WTC11 (cell line): ENCODE measurements at regions not wholly inside any gene's neighbourhood (a gene's known extent, or its start where the extent isn't known, plus 50 kb on each side); places are given as distances from the start of the nearest gene placed in this dataset.
A peak's percentile ranks its signal among the peaks of the same experiment; 100 is the strongest.

Source experiments
- ATAC-seq: fragments of 200-7000 bp; cut with Tn5 transposase; 2 replicates; pipeline ENCODE4 v1.10.0; 2021; ENCODE audit warnings: mild to moderate bottlenecking, moderate library complexity
- CTCF ChIA-PET: fragments of 300-600 bp; sonication (Branson Sonifier 250); formaldehyde crosslinking; loops from one replicate; lab custom pipeline; 2021; ENCODE audit warnings: antibody characterized with exemption; lab: Charles Lee
- POLR2A ChIA-PET: fragments of 350-600 bp; sonication (Branson Sonifier 250); formaldehyde crosslinking; loops from one replicate; lab custom pipeline; 2021; ENCODE audit warnings: antibody characterized with exemption; lab: Charles Lee
- DNase-seq: peaks from one replicate; pipeline ENCODE4 v3.0.0; 2021; ENCODE audit warnings: low spot score
- H3K27ac Mint-ChIP-seq: 2 replicates; pipeline ENCODE4 v1.8.0; 2021; ENCODE audit warnings: mixed read lengths
- H3K27me3 Mint-ChIP-seq: 2 replicates; pipeline ENCODE4 v1.8.0; 2021; ENCODE audit warnings: low read depth, mild to moderate bottlenecking, moderate library complexity, mixed read lengths
- H3K36me3 Mint-ChIP-seq: 2 replicates; pipeline ENCODE4 v1.8.0; 2021; ENCODE audit warnings: mixed read lengths
- H3K4me1 Mint-ChIP-seq: 2 replicates; pipeline ENCODE4 v1.8.0; 2022; ENCODE audit warnings: mixed read lengths
- H3K4me3 Mint-ChIP-seq: 2 replicates; pipeline ENCODE4 v1.8.0; 2021; ENCODE audit warnings: mild to moderate bottlenecking, moderate library complexity, mixed read lengths
- H3K9me3 Mint-ChIP-seq: 2 replicates; pipeline ENCODE4 v1.8.0; 2021; ENCODE audit warnings: mixed read lengths
- ELF4 ChIP-seq: sonication (generic); formaldehyde crosslinking; IDR thresholded peaks from 2 replicates; pipeline ENCODE4 v1.8.1; 2022; ENCODE audit warnings: low read depth, mild to moderate bottlenecking, moderate library complexity, missing genetic modification reagents
- HMGA2 ChIP-seq: fragments of 250-450 bp; sonication (Bioruptor Pico); IDR thresholded peaks from 2 replicates; pipeline ENCODE4 v1.4.0; 2021; ENCODE audit warnings: mild to moderate bottlenecking, moderate library complexity
- IRF2 ChIP-seq: sonication (generic); formaldehyde crosslinking; IDR thresholded peaks from 2 replicates; pipeline ENCODE4 v1.8.0; 2022; ENCODE audit warnings: low read depth, missing genetic modification reagents, borderline replicate concordance
- MXD4 ChIP-seq: fragments of 250-450 bp; sonication (Bioruptor Pico); IDR thresholded peaks from 2 replicates; pipeline ENCODE4 v1.8.0; 2021; ENCODE audit warnings: mild to moderate bottlenecking, moderate library complexity, borderline replicate concordance
- NR2C2 ChIP-seq: sonication (generic); formaldehyde crosslinking; IDR thresholded peaks from 2 replicates; pipeline ENCODE4 v1.8.0; 2022; ENCODE audit warnings: mild to moderate bottlenecking, missing genetic modification reagents
- RORB ChIP-seq: fragments of 250-450 bp; sonication (Bioruptor Pico); IDR thresholded peaks from 2 replicates; pipeline ENCODE4 v1.9.0; 2021; ENCODE audit warnings: mild to moderate bottlenecking
- SP1 ChIP-seq: sonication (generic); formaldehyde crosslinking; conservative IDR thresholded peaks from 2 replicates; pipeline ENCODE4 v1.8.1; 2022; ENCODE audit warnings: missing genetic modification reagents
- TCF7 ChIP-seq: sonication (generic); formaldehyde crosslinking; IDR thresholded peaks from 2 replicates; pipeline ENCODE4 v1.8.0; 2022; ENCODE audit warnings: mild to moderate bottlenecking, low read depth, missing genetic modification reagents, moderate library complexity
- TEAD1 ChIP-seq: sonication (generic); formaldehyde crosslinking; IDR thresholded peaks from 2 replicates; pipeline ENCODE4 v1.8.0; 2022; ENCODE audit warnings: mild to moderate bottlenecking, missing genetic modification reagents
- ZNF317 ChIP-seq: sonication (generic); formaldehyde crosslinking; IDR thresholded peaks from 2 replicates; pipeline ENCODE4 v1.8.1; 2023; ENCODE audit warnings: low read depth, mild to moderate bottlenecking, moderate library complexity, missing genetic modification reagents, borderline replicate concordance
- TF ChIP-seq, protein P1 (sequence below): sonication (generic); formaldehyde crosslinking; IDR thresholded peaks from 2 replicates; pipeline ENCODE4 v1.8.1; 2022; ENCODE audit warnings: mild to moderate bottlenecking, moderate library complexity, missing genetic modification reagents
- TF ChIP-seq, protein P2 (sequence below): sonication (generic); formaldehyde crosslinking; IDR thresholded peaks from 2 replicates; pipeline ENCODE4 v1.8.1; 2022; ENCODE audit warnings: low read depth, mild to moderate bottlenecking, moderate library complexity, missing genetic modification reagents, borderline replicate concordance
- TF ChIP-seq, protein P3 (sequence below): sonication (generic); formaldehyde crosslinking; IDR thresholded peaks from 2 replicates; pipeline ENCODE4 v1.8.0; 2023; ENCODE audit warnings: missing genetic modification reagents
- TF ChIP-seq, protein P4 (sequence below): sonication (generic); formaldehyde crosslinking; IDR thresholded peaks from 2 replicates; pipeline ENCODE4 v1.8.1; 2022; ENCODE audit warnings: missing genetic modification reagents, borderline replicate concordance
- TF ChIP-seq, protein P5 (sequence below): sonication (generic); formaldehyde crosslinking; IDR thresholded peaks from 2 replicates; pipeline ENCODE4 v1.8.1; 2023; ENCODE audit warnings: mild to moderate bottlenecking, missing genetic modification reagents, moderate library complexity
- TF ChIP-seq, protein P6 (sequence below): sonication (generic); formaldehyde crosslinking; IDR thresholded peaks from 2 replicates; pipeline ENCODE4 v1.8.0; 2023; ENCODE audit warnings: mild to moderate bottlenecking, missing genetic modification reagents
- TF ChIP-seq, protein P7 (sequence below): fragments of 250-450 bp; sonication (Bioruptor Pico); conservative IDR thresholded peaks from 2 replicates; pipeline ENCODE4 v1.9.0; 2021; ENCODE audit warnings: mild to moderate bottlenecking
- TF ChIP-seq, protein P8 (sequence below): sonication (generic); formaldehyde crosslinking; IDR thresholded peaks from 2 replicates; pipeline ENCODE4 v1.8.1; 2023; ENCODE audit warnings: mild to moderate bottlenecking, missing genetic modification reagents, borderline replicate concordance

DNA sequence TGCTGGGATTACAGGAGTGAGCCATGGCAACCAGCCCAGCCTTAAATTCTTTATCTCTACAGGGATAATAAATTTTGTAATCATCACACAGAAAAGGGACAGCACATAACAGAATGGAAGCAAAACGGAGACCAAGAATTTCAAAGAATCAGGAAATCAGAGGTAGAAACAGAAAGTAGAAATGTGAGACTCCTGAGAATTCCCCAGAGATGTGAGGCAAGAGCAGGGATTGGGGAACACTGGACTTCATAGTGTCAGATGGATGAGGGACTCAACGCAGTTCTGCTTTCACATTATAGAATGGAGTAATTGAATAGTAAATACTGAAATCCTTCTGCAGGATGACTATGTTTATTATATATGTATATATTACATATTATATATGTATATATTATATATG, 52.5 kb upstream of the MPP7 start:
- no peaks in the 10 kb centered on the region for H3K27me3 Mint-ChIP-seq
- no peaks in the 10 kb centered on the region for H3K36me3 Mint-ChIP-seq
- ChIA-PET POLR2A (no interaction called here), CTCF (interaction anchor here (1.2 to 2.2 kb wide), 2 partner anchors 39 to 52 kb away, joined by 4 to 5 read pairs; partner anchors contain the start of gene MPP7)
- TF ChIP-seq, protein P1, sequence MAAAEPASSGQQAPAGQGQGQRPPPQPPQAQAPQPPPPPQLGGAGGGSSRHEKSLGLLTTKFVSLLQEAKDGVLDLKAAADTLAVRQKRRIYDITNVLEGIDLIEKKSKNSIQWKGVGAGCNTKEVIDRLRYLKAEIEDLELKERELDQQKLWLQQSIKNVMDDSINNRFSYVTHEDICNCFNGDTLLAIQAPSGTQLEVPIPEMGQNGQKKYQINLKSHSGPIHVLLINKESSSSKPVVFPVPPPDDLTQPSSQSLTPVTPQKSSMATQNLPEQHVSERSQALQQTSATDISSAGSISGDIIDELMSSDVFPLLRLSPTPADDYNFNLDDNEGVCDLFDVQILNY (CRISPR knock-in tag): no peak
- TF ChIP-seq, protein P2, sequence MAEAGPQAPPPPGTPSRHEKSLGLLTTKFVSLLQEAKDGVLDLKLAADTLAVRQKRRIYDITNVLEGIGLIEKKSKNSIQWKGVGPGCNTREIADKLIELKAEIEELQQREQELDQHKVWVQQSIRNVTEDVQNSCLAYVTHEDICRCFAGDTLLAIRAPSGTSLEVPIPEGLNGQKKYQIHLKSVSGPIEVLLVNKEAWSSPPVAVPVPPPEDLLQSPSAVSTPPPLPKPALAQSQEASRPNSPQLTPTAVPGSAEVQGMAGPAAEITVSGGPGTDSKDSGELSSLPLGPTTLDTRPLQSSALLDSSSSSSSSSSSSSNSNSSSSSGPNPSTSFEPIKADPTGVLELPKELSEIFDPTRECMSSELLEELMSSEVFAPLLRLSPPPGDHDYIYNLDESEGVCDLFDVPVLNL: no peak
- TF ChIP-seq, protein P3, sequence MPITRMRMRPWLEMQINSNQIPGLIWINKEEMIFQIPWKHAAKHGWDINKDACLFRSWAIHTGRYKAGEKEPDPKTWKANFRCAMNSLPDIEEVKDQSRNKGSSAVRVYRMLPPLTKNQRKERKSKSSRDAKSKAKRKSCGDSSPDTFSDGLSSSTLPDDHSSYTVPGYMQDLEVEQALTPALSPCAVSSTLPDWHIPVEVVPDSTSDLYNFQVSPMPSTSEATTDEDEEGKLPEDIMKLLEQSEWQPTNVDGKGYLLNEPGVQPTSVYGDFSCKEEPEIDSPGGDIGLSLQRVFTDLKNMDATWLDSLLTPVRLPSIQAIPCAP: no peak
- H3K4me1 Mint-ChIP-seq: no peaks in the 10 kb centered on the region
- H3K9me3 Mint-ChIP-seq: no peaks in the 10 kb centered on the region
- H3K4me3 Mint-ChIP-seq: no peak overlapping the region
- ATAC-seq (no peak), DNase-seq (no peak)
- H3K27ac Mint-ChIP-seq: no peak overlapping the region

DNA sequence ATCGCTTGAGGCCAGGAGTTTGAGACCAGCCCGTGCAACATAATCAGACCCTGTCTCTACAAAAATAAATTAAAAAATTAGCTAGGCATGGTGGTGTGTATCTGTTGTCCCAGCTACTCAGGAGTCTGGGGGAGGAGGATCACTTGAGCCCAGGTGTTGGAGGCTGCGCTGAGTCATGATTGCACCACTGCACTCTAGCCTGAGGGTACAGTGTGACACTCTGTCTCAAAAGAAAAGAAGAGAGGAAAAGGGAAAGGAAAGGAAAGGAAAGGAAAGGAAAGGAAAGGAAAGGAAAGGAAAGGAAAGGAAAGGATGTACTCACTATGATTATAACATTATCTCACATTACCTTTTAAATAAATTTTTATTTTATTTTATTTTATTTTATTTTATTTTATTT, 56.5 kb upstream of the MPP7 start:
- H3K36me3 Mint-ChIP-seq: no peaks in the 10 kb centered on the region
- no peak overlapping the region for H3K4me3 Mint-ChIP-seq
- ATAC-seq (no peak), DNase-seq (no peak)
- ChIA-PET POLR2A (interaction anchor here (0.6 to 0.7 kb wide), 2 partner anchors 57 to 435 kb away, joined by 3 to 7 read pairs; no protein-coding TSS in a partner anchor), CTCF (no interaction called here)
- no peak overlapping the region for H3K27ac Mint-ChIP-seq
- TF ChIP-seq HMGA2 (peak; percentile 88; the same call in 1 of the 2 replicates), ZNF317 (CRISPR knock-in tag) (no peak)
- no peaks in the 10 kb centered on the region for H3K27me3 Mint-ChIP-seq
- no peaks in the 10 kb centered on the region for H3K4me1 Mint-ChIP-seq
- no peaks in the 10 kb centered on the region for H3K9me3 Mint-ChIP-seq

DNA sequence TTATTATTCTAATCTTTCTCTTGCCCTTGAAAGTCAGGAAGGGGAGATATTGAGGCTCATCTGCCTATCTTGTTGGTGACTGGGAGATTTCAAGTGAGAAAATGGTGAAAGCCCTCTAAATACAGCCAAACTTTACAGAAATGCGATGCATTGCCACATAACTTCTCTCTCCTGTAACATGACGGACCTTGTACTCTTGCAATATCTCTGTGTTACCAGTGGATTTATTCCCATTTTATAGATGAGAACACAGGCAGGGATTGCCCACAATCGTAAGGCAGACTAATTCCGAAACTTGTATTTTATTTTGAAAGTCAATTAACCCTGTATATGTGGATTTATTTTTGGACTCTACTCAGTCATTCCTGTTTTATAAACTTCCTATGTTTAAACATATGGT, 57.3 kb upstream of the MPP7 start:
- Mint-ChIP-seq H3K4me1 (no peaks in the 10 kb centered on the region), H3K27ac (no peak overlapping the region), H3K9me3 (no peaks in the 10 kb centered on the region), H3K4me3 (no peak overlapping the region), H3K36me3 (no peaks in the 10 kb centered on the region), H3K27me3 (no peaks in the 10 kb centered on the region)
- no peak for ATAC-seq
- POLR2A ChIA-PET: no interaction called here
- CTCF ChIA-PET: no interaction called here
- no peak for DNase-seq
- TF ChIP-seq MXD4 (CRISPR knock-in tag) (no peak), IRF2 (CRISPR knock-in tag) (no peak), TEAD1 (CRISPR knock-in tag) (no peak), ELF4 (no peak), SP1 (no peak), TCF7 (CRISPR knock-in tag) (no peak), RORB (no peak), NR2C2 (CRISPR knock-in tag) (no peak)
- TF ChIP-seq, protein P4, sequence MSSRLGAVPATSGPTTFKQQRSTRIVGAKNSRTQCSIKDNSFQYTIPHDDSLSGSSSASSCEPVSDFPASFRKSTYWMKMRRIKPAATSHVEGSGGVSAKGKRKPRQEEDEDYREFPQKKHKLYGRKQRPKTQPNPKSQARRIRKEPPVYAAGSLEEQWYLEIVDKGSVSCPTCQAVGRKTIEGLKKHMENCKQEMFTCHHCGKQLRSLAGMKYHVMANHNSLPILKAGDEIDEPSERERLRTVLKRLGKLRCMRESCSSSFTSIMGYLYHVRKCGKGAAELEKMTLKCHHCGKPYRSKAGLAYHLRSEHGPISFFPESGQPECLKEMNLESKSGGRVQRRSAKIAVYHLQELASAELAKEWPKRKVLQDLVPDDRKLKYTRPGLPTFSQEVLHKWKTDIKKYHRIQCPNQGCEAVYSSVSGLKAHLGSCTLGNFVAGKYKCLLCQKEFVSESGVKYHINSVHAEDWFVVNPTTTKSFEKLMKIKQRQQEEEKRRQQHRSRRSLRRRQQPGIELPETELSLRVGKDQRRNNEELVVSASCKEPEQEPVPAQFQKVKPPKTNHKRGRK (CRISPR knock-in tag): no peak
- TF ChIP-seq, protein P5, sequence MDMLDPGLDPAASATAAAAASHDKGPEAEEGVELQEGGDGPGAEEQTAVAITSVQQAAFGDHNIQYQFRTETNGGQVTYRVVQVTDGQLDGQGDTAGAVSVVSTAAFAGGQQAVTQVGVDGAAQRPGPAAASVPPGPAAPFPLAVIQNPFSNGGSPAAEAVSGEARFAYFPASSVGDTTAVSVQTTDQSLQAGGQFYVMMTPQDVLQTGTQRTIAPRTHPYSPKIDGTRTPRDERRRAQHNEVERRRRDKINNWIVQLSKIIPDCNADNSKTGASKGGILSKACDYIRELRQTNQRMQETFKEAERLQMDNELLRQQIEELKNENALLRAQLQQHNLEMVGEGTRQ (CRISPR knock-in tag): no peak
- TF ChIP-seq, protein P6, sequence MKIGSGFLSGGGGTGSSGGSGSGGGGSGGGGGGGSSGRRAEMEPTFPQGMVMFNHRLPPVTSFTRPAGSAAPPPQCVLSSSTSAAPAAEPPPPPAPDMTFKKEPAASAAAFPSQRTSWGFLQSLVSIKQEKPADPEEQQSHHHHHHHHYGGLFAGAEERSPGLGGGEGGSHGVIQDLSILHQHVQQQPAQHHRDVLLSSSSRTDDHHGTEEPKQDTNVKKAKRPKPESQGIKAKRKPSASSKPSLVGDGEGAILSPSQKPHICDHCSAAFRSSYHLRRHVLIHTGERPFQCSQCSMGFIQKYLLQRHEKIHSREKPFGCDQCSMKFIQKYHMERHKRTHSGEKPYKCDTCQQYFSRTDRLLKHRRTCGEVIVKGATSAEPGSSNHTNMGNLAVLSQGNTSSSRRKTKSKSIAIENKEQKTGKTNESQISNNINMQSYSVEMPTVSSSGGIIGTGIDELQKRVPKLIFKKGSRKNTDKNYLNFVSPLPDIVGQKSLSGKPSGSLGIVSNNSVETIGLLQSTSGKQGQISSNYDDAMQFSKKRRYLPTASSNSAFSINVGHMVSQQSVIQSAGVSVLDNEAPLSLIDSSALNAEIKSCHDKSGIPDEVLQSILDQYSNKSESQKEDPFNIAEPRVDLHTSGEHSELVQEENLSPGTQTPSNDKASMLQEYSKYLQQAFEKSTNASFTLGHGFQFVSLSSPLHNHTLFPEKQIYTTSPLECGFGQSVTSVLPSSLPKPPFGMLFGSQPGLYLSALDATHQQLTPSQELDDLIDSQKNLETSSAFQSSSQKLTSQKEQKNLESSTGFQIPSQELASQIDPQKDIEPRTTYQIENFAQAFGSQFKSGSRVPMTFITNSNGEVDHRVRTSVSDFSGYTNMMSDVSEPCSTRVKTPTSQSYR (CRISPR knock-in tag): no peak
- TF ChIP-seq, protein P7, sequence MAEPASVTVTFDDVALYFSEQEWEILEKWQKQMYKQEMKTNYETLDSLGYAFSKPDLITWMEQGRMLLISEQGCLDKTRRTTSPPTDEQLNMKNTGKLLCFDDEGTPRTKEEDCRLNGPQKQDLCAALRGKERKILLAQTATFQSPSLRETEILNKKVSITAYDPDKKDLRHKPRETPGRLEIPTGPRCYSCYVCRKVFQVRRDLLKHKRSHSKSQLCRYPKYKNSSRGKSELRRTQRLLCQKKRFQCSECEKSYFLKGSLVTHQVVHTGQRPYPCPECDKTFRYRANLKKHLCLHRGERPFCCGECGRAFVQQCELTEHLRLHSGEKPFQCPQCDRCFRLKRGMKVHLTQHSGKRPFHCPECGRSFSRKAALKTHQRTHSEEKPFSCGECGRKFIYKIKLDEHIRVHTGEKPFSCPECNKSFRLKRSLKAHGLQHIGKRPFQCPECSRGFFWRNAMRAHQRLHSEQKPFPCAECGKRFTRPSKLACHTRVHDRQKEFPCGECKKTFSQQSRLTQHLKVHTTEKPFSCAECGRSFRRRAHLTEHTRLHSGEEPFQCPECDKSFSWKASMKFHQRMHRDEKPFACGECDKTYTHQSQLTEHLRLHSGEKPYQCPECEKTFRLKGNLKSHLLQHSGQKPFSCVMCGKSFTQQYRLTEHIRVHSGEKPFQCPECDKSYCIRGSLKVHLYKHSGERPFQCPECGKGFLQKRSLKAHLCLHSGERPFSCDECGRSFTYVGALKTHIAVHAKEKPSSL: no peak
- TF ChIP-seq, protein P8, sequence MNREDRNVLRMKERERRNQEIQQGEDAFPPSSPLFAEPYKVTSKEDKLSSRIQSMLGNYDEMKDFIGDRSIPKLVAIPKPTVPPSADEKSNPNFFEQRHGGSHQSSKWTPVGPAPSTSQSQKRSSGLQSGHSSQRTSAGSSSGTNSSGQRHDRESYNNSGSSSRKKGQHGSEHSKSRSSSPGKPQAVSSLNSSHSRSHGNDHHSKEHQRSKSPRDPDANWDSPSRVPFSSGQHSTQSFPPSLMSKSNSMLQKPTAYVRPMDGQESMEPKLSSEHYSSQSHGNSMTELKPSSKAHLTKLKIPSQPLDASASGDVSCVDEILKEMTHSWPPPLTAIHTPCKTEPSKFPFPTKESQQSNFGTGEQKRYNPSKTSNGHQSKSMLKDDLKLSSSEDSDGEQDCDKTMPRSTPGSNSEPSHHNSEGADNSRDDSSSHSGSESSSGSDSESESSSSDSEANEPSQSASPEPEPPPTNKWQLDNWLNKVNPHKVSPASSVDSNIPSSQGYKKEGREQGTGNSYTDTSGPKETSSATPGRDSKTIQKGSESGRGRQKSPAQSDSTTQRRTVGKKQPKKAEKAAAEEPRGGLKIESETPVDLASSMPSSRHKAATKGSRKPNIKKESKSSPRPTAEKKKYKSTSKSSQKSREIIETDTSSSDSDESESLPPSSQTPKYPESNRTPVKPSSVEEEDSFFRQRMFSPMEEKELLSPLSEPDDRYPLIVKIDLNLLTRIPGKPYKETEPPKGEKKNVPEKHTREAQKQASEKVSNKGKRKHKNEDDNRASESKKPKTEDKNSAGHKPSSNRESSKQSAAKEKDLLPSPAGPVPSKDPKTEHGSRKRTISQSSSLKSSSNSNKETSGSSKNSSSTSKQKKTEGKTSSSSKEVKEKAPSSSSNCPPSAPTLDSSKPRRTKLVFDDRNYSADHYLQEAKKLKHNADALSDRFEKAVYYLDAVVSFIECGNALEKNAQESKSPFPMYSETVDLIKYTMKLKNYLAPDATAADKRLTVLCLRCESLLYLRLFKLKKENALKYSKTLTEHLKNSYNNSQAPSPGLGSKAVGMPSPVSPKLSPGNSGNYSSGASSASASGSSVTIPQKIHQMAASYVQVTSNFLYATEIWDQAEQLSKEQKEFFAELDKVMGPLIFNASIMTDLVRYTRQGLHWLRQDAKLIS (CRISPR knock-in tag): no peak
